T-helper 1 cell treated with Interleukin-12 subunit alpha and Interleukin-12 subunit beta and Interleukin-4 antibody, amounts not matched to agents 30 μg/mL and 1 μg/mL, for 36 hours (primary cell): ENCODE measurements at regions not wholly inside any gene's neighbourhood (a gene's known extent, or its start where the extent isn't known, plus 50 kb on each side); places are given as distances from the start of the nearest gene placed in this dataset.

ENCODE experiments used
- H3K27ac Mint-ChIP-seq: one replicate; pipeline ENCODE4 v1.8.0; 2021; ENCODE audit warnings: mild to moderate bottlenecking, mixed read lengths
- H3K27me3 Mint-ChIP-seq: one replicate; pipeline ENCODE4 v1.8.0; 2021; ENCODE audit warnings: low read depth, mixed read lengths
- H3K36me3 Mint-ChIP-seq: one replicate; pipeline ENCODE4 v1.8.0; 2021; ENCODE audit warnings: low read depth, mixed read lengths
- H3K4me1 Mint-ChIP-seq: one replicate; pipeline ENCODE4 v1.8.0; 2021; ENCODE audit warnings: low read depth, mixed read lengths
- H3K4me3 Mint-ChIP-seq: one replicate; pipeline ENCODE4 v1.8.0; 2021; ENCODE audit warnings: mild to moderate bottlenecking, moderate library complexity, mixed read lengths
- H3K9me3 Mint-ChIP-seq: one replicate; pipeline ENCODE4 v1.8.0; 2021; ENCODE audit warnings: mixed read lengths

GRCh38 chr17:72294487-72294893 is 173.7 kb downstream of the SOX9 start:
- Mint-ChIP-seq H3K4me1 (no peaks in the 10 kb centered on the region), H3K4me3 (no peak overlapping the region), H3K27me3 (no peaks in the 10 kb centered on the region)

GRCh38 chr17:72295916-72296315 is 175.1 kb downstream of the SOX9 start:
- Mint-ChIP-seq H3K27me3 (no peaks in the 10 kb centered on the region), H3K4me3 (no peak overlapping the region), H3K36me3 (no peaks in the 10 kb centered on the region), H3K9me3 (no peaks in the 10 kb centered on the region), H3K4me1 (no peaks in the 10 kb centered on the region), H3K27ac (no peak overlapping the region)

More at GRCh38 chr17:72294487-72294893, 173.7 kb downstream of the SOX9 start:
- H3K27ac Mint-ChIP-seq, result no peak overlapping the region
- H3K36me3 Mint-ChIP-seq, result no peaks in the 10 kb centered on the region
- H3K9me3 Mint-ChIP-seq, result no peaks in the 10 kb centered on the region

- H3K36me3 Mint-ChIP-seq, result no peaks in the 10 kb centered on the region
- no peak overlapping the region for H3K27ac Mint-ChIP-seq
- H3K4me1 Mint-ChIP-seq, result no peaks in the 10 kb centered on the region
Observed at GRCh38 chr17:72296456-72296855, 175.6 kb downstream of the SOX9 start.

GRCh38 chr17:72297326-72298115 is 176.7 kb downstream of the SOX9 start:
- Mint-ChIP-seq H3K27me3 (no peaks in the 10 kb centered on the region), H3K27ac (no peak overlapping the region), H3K4me3 (no peak overlapping the region), H3K36me3 (no peaks in the 10 kb centered on the region), H3K9me3 (no peaks in the 10 kb centered on the region), H3K4me1 (no peaks in the 10 kb centered on the region)

More at GRCh38 chr17:72296456-72296855, 175.6 kb downstream of the SOX9 start:
- H3K27me3 Mint-ChIP-seq, result no peaks in the 10 kb centered on the region
- H3K4me3 Mint-ChIP-seq, result no peak overlapping the region
- H3K9me3 Mint-ChIP-seq, result no peaks in the 10 kb centered on the region

- Mint-ChIP-seq H3K27ac (no peak overlapping the region), H3K4me1 (no peaks in the 10 kb centered on the region), H3K4me3 (no peak overlapping the region), H3K27me3 (no peaks in the 10 kb centered on the region), H3K36me3 (no peaks in the 10 kb centered on the region), H3K9me3 (no peaks in the 10 kb centered on the region)
Observed at GRCh38 chr17:72299100-72299499, 178.3 kb downstream of the SOX9 start.

- Mint-ChIP-seq H3K27me3 (no peaks in the 10 kb centered on the region), H3K9me3 (no peaks in the 10 kb centered on the region), H3K4me3 (no peak overlapping the region), H3K4me1 (no peaks in the 10 kb centered on the region), H3K36me3 (no peaks in the 10 kb centered on the region), H3K27ac (no peak overlapping the region)
Observed at GRCh38 chr17:72299592-72299991, 178.8 kb downstream of the SOX9 start.

- no peaks in the 10 kb centered on the region for H3K27me3 Mint-ChIP-seq
- H3K9me3 Mint-ChIP-seq, result no peaks in the 10 kb centered on the region
- H3K4me1 Mint-ChIP-seq, result no peaks in the 10 kb centered on the region
- no peak overlapping the region for H3K4me3 Mint-ChIP-seq
- H3K27ac Mint-ChIP-seq, result no peak overlapping the region
- no peaks in the 10 kb centered on the region for H3K36me3 Mint-ChIP-seq
Observed at GRCh38 chr17:72301887-72302286, 181.1 kb downstream of the SOX9 start.

GRCh38 chr17:72302735-72303134 is 181.9 kb downstream of the SOX9 start:
- Mint-ChIP-seq H3K36me3 (no peaks in the 10 kb centered on the region), H3K27me3 (no peaks in the 10 kb centered on the region), H3K4me3 (no peak overlapping the region), H3K4me1 (no peaks in the 10 kb centered on the region), H3K9me3 (no peaks in the 10 kb centered on the region), H3K27ac (no peak overlapping the region)

GRCh38 chr17:72303787-72304733 is 183.2 kb downstream of the SOX9 start:
- H3K4me3 Mint-ChIP-seq, result no peak overlapping the region
- no peaks in the 10 kb centered on the region for H3K27me3 Mint-ChIP-seq
- H3K36me3 Mint-ChIP-seq, result no peaks in the 10 kb centered on the region
- no peak overlapping the region for H3K27ac Mint-ChIP-seq
- H3K4me1 Mint-ChIP-seq, result no peaks in the 10 kb centered on the region
- H3K9me3 Mint-ChIP-seq, result no peaks in the 10 kb centered on the region

- no peak overlapping the region for H3K27ac Mint-ChIP-seq
- H3K36me3 Mint-ChIP-seq, result no peaks in the 10 kb centered on the region
- no peaks in the 10 kb centered on the region for H3K4me1 Mint-ChIP-seq
- H3K9me3 Mint-ChIP-seq, result no peaks in the 10 kb centered on the region
- H3K4me3 Mint-ChIP-seq, result no peak overlapping the region
- H3K27me3 Mint-ChIP-seq, result no peaks in the 10 kb centered on the region
Observed at GRCh38 chr17:72304859-72305258, 184.0 kb downstream of the SOX9 start.

- no peaks in the 10 kb centered on the region for H3K27me3 Mint-ChIP-seq
- H3K27ac Mint-ChIP-seq, result no peak overlapping the region
- H3K9me3 Mint-ChIP-seq, result no peaks in the 10 kb centered on the region
- H3K36me3 Mint-ChIP-seq, result no peaks in the 10 kb centered on the region
- H3K4me1 Mint-ChIP-seq, result no peaks in the 10 kb centered on the region
- no peak overlapping the region for H3K4me3 Mint-ChIP-seq
Observed at GRCh38 chr17:72305472-72305871, 184.7 kb downstream of the SOX9 start.

GRCh38 chr17:72306037-72306436 is 185.2 kb downstream of the SOX9 start:
- no peaks in the 10 kb centered on the region for H3K9me3 Mint-ChIP-seq
- H3K4me1 Mint-ChIP-seq, result no peaks in the 10 kb centered on the region
- H3K36me3 Mint-ChIP-seq, result no peaks in the 10 kb centered on the region
- H3K4me3 Mint-ChIP-seq, result no peak overlapping the region
- H3K27me3 Mint-ChIP-seq, result no peaks in the 10 kb centered on the region
- no peak overlapping the region for H3K27ac Mint-ChIP-seq

- H3K27ac Mint-ChIP-seq, result no peak overlapping the region
- no peak overlapping the region for H3K4me3 Mint-ChIP-seq
- no peaks in the 10 kb centered on the region for H3K27me3 Mint-ChIP-seq
- H3K36me3 Mint-ChIP-seq, result no peaks in the 10 kb centered on the region
- no peaks in the 10 kb centered on the region for H3K9me3 Mint-ChIP-seq
- no peaks in the 10 kb centered on the region for H3K4me1 Mint-ChIP-seq
Observed at GRCh38 chr17:72307836-72308235, 187.0 kb downstream of the SOX9 start.

GRCh38 chr17:72308744-72309385 is 188.0 kb downstream of the SOX9 start:
- no peaks in the 10 kb centered on the region for H3K4me1 Mint-ChIP-seq
- no peak overlapping the region for H3K27ac Mint-ChIP-seq
- H3K4me3 Mint-ChIP-seq, result no peak overlapping the region
- no peaks in the 10 kb centered on the region for H3K36me3 Mint-ChIP-seq
- no peaks in the 10 kb centered on the region for H3K9me3 Mint-ChIP-seq
- H3K27me3 Mint-ChIP-seq, result no peaks in the 10 kb centered on the region
